B cell (primary cell): ENCODE measurements at regions not wholly inside any gene's neighbourhood (a gene's known extent, or its start where the extent isn't known, plus 50 kb on each side); places are given as distances from the start of the nearest gene placed in this dataset.

Experiments
- ATAC-seq: fragments of 200-7000 bp; cut with Tn5 transposase; one replicate; pipeline ENCODE4 v1.10.0; 2021; ENCODE audit warnings: low read depth, mild to moderate bottlenecking, moderate number of reproducible peaks, moderate library complexity
- CTCF ChIA-PET: fragments of 350-600 bp; sonication (Branson Sonifier 250); formaldehyde crosslinking; loops from one replicate; lab custom pipeline; 2021; ENCODE audit warnings: antibody characterized with exemption, inconsistent platforms; lab: Charles Lee
- POLR2A ChIA-PET: fragments of 350-600 bp; sonication (Branson Sonifier 250); formaldehyde crosslinking; loops from one replicate; lab custom pipeline; 2021; ENCODE audit warnings: antibody characterized with exemption; lab: Charles Lee
- DNase-seq: peaks from one replicate; pipeline ENCODE4 v3.0.0; 2013
- H2AFZ ChIP-seq: 2 replicates; pipeline ENCODE4 v1.6.1; 2012; ENCODE audit warnings: mild to moderate bottlenecking, low read depth, low read length; ENCODE audit not compliant: insufficient read depth, poor library complexity, severe bottlenecking
- H3K27ac ChIP-seq, 2 donors: 1 replicate in 1 of 2; 2 replicates in 1 of 2; pipeline ENCODE4 v1.5.1; 2012 to 2013; ENCODE audit warnings: low read length in 2 of 2, mild to moderate bottlenecking in 2 of 2, moderate library complexity in 1 of 2
- H3K27me3 ChIP-seq, 4 experiments: fragments of 200-600 bp in 1 of 4; sonication (generic) in 1 of 4; replicated peaks in 1 of 4; 1 replicate in 2 of 4; 2 replicates in 2 of 4; pipeline versions ENCODE4 v1.6.1 to v1.7.0; 2013 to 2016; ENCODE audit warnings: low read length in 3 of 4, mild to moderate bottlenecking in 2 of 4, mixed read lengths in 1 of 4, moderate library complexity in 1 of 4; ENCODE audit not compliant: insufficient read depth in 4 of 4, control insufficient read depth in 3 of 4; ENCODE audit errors: control extremely low read depth in 1 of 4
- H3K36me3 ChIP-seq, 2 experiments: replicated peaks in 1 of 2; 1 replicate in 1 of 2; 2 replicates in 1 of 2; pipeline versions ENCODE4 v1.6.1 to v1.7.1; 2013; ENCODE audit warnings: low read length in 1 of 2; ENCODE audit not compliant: insufficient read depth in 2 of 2, control insufficient read depth in 1 of 2; ENCODE audit errors: control extremely low read depth in 1 of 2, extremely low read depth in 1 of 2
- H3K4me1 ChIP-seq, 2 donors: fragments of 200-600 bp in 1 of 2; sonication (generic) in 1 of 2; 1 replicate in 1 of 2; 2 replicates in 1 of 2; pipeline versions ENCODE4 v1.5.1 to v1.6.1; 2013 to 2017; ENCODE audit warnings: low read length in 2 of 2; ENCODE audit not compliant: control insufficient read depth in 2 of 2, insufficient read depth in 2 of 2
- H3K4me2 ChIP-seq: replicated peaks from 2 replicates; pipeline ENCODE3; 2012; ENCODE audit warnings: mild to moderate bottlenecking, low read depth, low read length; ENCODE audit not compliant: poor library complexity, severe bottlenecking
- H3K4me3 ChIP-seq, 5 experiments: fragments of 200-600 bp in 1 of 5; sonication (generic) in 1 of 5; 1 replicate in 3 of 5; 2 replicates in 2 of 5; pipeline versions ENCODE4 v1.5.1 to v1.7.0; 2011 to 2016; ENCODE audit warnings: low read length in 4 of 5, mild to moderate bottlenecking in 4 of 5, low read depth in 2 of 5, control low read depth in 1 of 5, moderate library complexity in 1 of 5; ENCODE audit not compliant: insufficient read depth in 1 of 5; ENCODE audit errors: control extremely low read depth in 1 of 5, extremely low read depth in 1 of 5
- H3K79me2 ChIP-seq: fragments of 200-600 bp; sonication (generic); one replicate; pipeline ENCODE4 v1.6.0; 2016; ENCODE audit warnings: low read length; ENCODE audit not compliant: control insufficient read depth, insufficient read depth
- H3K9ac ChIP-seq: fragments of 200-600 bp; sonication (generic); 2 replicates; pipeline ENCODE4 v1.6.1; 2017; ENCODE audit warnings: mild to moderate bottlenecking, low read length, moderate library complexity
- H3K9me3 ChIP-seq, 3 donors: one replicate each; pipeline versions ENCODE4 v1.6.1 to v1.7.1; 2013; ENCODE audit warnings: low read length in 2 of 3; ENCODE audit not compliant: control insufficient read depth in 2 of 3, insufficient read depth in 1 of 3; ENCODE audit errors: control extremely low read depth in 1 of 3
- H4K20me1 ChIP-seq: 2 replicates; pipeline ENCODE4 v1.6.0; 2012; ENCODE audit warnings: mild to moderate bottlenecking, low read length; ENCODE audit not compliant: insufficient read depth, control insufficient read depth, poor library complexity, severe bottlenecking
- H3K27ac Mint-ChIP-seq: one replicate; pipeline ENCODE4 v1.8.0; 2021; ENCODE audit warnings: mixed read lengths
- H3K27me3 Mint-ChIP-seq: one replicate; pipeline ENCODE4 v1.8.0; 2021; ENCODE audit warnings: mixed read lengths
- H3K4me1 Mint-ChIP-seq: one replicate; pipeline ENCODE4 v1.8.0; 2021; ENCODE audit warnings: mixed read lengths
- H3K4me3 Mint-ChIP-seq: one replicate; pipeline ENCODE4 v1.8.0; 2021; ENCODE audit warnings: mixed read lengths
- H3K9me3 Mint-ChIP-seq: one replicate; pipeline ENCODE4 v1.8.0; 2022; ENCODE audit warnings: mixed read lengths; ENCODE audit not compliant: insufficient read depth
- EZH2 ChIP-seq: IDR thresholded peaks from 2 replicates; pipeline ENCODE4 v1.6.1; 2012; ENCODE audit warnings: borderline replicate concordance, low read depth, mild to moderate bottlenecking, moderate library complexity, low read length; ENCODE audit not compliant: insufficient read depth, poor library complexity, severe bottlenecking
- WGBS: methylation state at CpG from one replicate; pipeline ENCODE4 v1.1.5; 2013; ENCODE audit warnings: missing lambda C conversion rate; ENCODE audit not compliant: insufficient coverage; 5-methylcytosine and 5-hydroxymethylcytosine counted together
- intact Hi-C: fragments of 100-400 bp; cut with micrococcal nuclease; formaldehyde crosslinking; loops from one replicate; pipeline ENCODE4 v1.10.0; 2022
- TF ChIP-seq, protein P1 (sequence below): fragments of 200-600 bp; IDR thresholded peaks from one replicate; pipeline ENCODE4 v1.8.0; 2022; ENCODE audit warnings: antibody characterized with exemption, mild to moderate bottlenecking

DNA sequence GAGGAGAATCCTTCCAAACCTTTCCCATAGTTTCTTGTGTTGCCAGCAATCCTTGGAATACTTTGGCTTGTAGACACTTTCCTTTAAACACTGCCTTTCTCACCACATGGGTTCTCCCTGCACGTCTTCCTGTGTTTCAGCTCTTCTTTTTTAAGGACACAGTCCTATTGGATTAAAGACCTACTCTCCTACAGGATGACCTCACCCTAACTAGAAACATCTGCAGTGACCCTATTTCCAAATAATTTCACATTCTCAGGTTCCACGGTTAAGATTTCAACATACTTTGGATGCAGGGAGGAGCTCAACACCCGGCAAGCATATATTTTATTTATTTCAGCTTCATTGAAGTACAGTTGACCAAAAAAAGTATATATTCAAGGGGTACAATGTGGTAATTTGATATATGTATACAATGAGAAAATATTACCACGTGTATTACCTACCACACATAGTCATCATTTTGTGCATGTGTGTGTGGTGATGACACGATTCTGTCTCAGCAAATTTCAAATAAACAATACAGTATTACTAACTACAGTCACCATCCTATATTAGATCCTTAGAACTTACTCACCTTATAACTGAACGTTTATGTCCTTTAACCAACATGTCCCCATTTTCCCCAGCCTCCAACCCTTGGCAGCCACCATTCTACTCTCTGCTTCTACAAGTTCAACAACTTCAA is 745.0 kb downstream of the CBLN2 start:
- 70% methylated on average over 2 of the region's 6 CpGs for WGBS
- CTCF ChIA-PET, result no interaction called here

DNA sequence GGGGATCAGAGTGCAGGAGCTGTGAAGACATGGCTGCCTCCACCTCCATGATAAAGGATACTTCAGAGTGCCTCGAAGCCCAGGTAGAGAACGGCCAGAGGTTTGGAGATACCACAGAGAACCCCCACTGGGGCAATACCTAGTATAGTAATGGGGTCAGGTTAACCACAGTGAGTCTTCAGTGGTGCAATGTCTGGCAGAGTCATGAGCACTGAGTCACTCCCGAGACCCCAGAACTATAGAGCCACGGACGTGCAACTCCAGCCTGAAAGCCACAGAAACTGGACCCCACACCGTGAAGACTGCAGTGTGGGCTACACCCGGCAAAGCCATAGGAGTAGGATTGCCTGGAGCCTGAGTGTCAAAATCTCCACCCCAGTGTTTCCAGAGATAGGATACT is 746.6 kb downstream of the CBLN2 start:
- ChIA-PET CTCF (no interaction called here), POLR2A (no interaction called here)
- Mint-ChIP-seq H3K9me3 (no peaks in the 10 kb centered on the region), H3K27me3 (no peaks in the 10 kb centered on the region), H3K4me3 (no peak overlapping the region), H3K27ac (no peak overlapping the region), H3K4me1 (no peaks in the 10 kb centered on the region)
- Histone ChIP-seq H2AFZ (no peak overlapping the region), H3K9ac (no peak overlapping the region), H3K4me1 (no peaks in the 10 kb centered on the region), H3K4me2 (no peak overlapping the region), H3K27ac (no peak overlapping the region), H3K79me2 (no peaks in the 10 kb centered on the region), H3K36me3 (no peaks in the 10 kb centered on the region), H3K4me3 (no peak overlapping the region), H3K27me3 (no peaks in the 10 kb centered on the region), H3K9me3 (peaks cover 0 to 7% (median 0%) of the 10 kb centered on the region in 3 donors), H4K20me1 (no peaks in the 10 kb centered on the region)
- ATAC-seq (no peak), DNase-seq (no peak)
- intact Hi-C loops, result no loop called here
- WGBS, result 87% methylated on average over 6 of the region's 7 CpGs
- TF ChIP-seq, protein P1, sequence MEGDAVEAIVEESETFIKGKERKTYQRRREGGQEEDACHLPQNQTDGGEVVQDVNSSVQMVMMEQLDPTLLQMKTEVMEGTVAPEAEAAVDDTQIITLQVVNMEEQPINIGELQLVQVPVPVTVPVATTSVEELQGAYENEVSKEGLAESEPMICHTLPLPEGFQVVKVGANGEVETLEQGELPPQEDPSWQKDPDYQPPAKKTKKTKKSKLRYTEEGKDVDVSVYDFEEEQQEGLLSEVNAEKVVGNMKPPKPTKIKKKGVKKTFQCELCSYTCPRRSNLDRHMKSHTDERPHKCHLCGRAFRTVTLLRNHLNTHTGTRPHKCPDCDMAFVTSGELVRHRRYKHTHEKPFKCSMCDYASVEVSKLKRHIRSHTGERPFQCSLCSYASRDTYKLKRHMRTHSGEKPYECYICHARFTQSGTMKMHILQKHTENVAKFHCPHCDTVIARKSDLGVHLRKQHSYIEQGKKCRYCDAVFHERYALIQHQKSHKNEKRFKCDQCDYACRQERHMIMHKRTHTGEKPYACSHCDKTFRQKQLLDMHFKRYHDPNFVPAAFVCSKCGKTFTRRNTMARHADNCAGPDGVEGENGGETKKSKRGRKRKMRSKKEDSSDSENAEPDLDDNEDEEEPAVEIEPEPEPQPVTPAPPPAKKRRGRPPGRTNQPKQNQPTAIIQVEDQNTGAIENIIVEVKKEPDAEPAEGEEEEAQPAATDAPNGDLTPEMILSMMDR, result no peak
- no peak for TF ChIP-seq EZH2

More for the DNA sequence above, 745.0 kb downstream of the CBLN2 start:
- H3K9me3 Mint-ChIP-seq, result no peaks in the 10 kb centered on the region
- TF ChIP-seq, protein P1, result no peak
- TF ChIP-seq EZH2, result no peak
- Histone ChIP-seq H3K27me3 (no peaks in the 10 kb centered on the region), H3K4me2 (no peak overlapping the region), H3K9ac (no peak overlapping the region), H3K79me2 (no peaks in the 10 kb centered on the region), H2AFZ (no peak overlapping the region), H3K4me3 (no peak overlapping the region), H3K36me3 (no peaks in the 10 kb centered on the region), H3K9me3 (peaks cover 0 to 7% (median 0%) of the 10 kb centered on the region in 3 donors), H4K20me1 (no peaks in the 10 kb centered on the region), H3K27ac (no peak overlapping the region), H3K4me1 (no peaks in the 10 kb centered on the region)
- DNase-seq, result no peak
- intact Hi-C loops, result no loop called here
- H3K4me1 Mint-ChIP-seq, result no peaks in the 10 kb centered on the region
- H3K27me3 Mint-ChIP-seq, result no peaks in the 10 kb centered on the region
- no peak overlapping the region for H3K4me3 Mint-ChIP-seq
- ATAC-seq, result no peak
- no peak overlapping the region for H3K27ac Mint-ChIP-seq
- POLR2A ChIA-PET, result no interaction called here
